Heart right ventricle (tissue), 16 donors: ENCODE measurements at regions not wholly inside any gene's neighbourhood (a gene's known extent, or its start where the extent isn't known, plus 50 kb on each side); places are given as distances from the start of the nearest gene placed in this dataset.

ENCODE experiments used
- ATAC-seq, 8 donors: fragments of 200-7000 bp; cut with Tn5 transposase; one replicate each; pipeline ENCODE4 v1.9.1; 2020; ENCODE audit warnings: mild to moderate bottlenecking in 8 of 8, moderate library complexity in 8 of 8, moderate number of reproducible peaks in 1 of 8
- DNase-seq, 2 donors: peaks; one replicate each; pipeline ENCODE4 v3.0.0-alpha.2; 2020
- H3K27ac ChIP-seq, 10 donors: fragments of 200-600 bp; sonication (generic) in 2 of 10; one replicate each; pipeline versions ENCODE4 v1.5.0 to v1.8.0; 2020 to 2022; ENCODE audit warnings: mild to moderate bottlenecking in 3 of 10
- H3K27me3 ChIP-seq, 7 donors: fragments of 200-600 bp; one replicate each; pipeline ENCODE4 v1.8.0; 2021 to 2022; ENCODE audit warnings: mild to moderate bottlenecking in 2 of 7
- H3K36me3 ChIP-seq, 9 donors: fragments of 200-600 bp; sonication (generic) in 1 of 9; one replicate each; pipeline versions ENCODE4 v1.5.0 to v1.8.0; 2020 to 2022; ENCODE audit warnings: mild to moderate bottlenecking in 2 of 9
- H3K4me1 ChIP-seq, 9 donors: fragments of 200-600 bp; sonication (generic) in 1 of 9; one replicate each; pipeline versions ENCODE4 v1.5.0 to v1.8.0; 2020 to 2022; ENCODE audit warnings: mild to moderate bottlenecking in 4 of 9
- H3K4me3 ChIP-seq, 10 donors: fragments of 200-600 bp; sonication (generic) in 2 of 10; one replicate each; pipeline versions ENCODE4 v1.5.0 to v1.8.0; 2020 to 2022; ENCODE audit warnings: mild to moderate bottlenecking in 7 of 10, moderate library complexity in 2 of 10
- H3K9me3 ChIP-seq, 11 donors: fragments of 200-600 bp in 10 of 11; sonication (generic) in 2 of 11; one replicate each; pipeline versions ENCODE4 v1.5.0 to v1.8.0; 2013 to 2022; ENCODE audit warnings: mild to moderate bottlenecking in 2 of 11, control low read depth in 1 of 11, moderate library complexity in 1 of 11
- CTCF ChIP-seq, 9 donors: fragments of 200-600 bp; sonication (generic) in 2 of 9; IDR thresholded peaks; one replicate each; pipeline versions ENCODE4 v1.5.0 to v1.8.0; 2021 to 2022; ENCODE audit warnings: antibody characterized with exemption in 9 of 9, mild to moderate bottlenecking in 5 of 9, moderate library complexity in 1 of 9
- WGBS, 2 donors: extraction: QIAGEN DNeasy Blood & Tissue Kit; methylation state at CpG; one replicate each; pipeline ENCODE4 v1.1.7; 2013; ENCODE audit warnings: inconsistent platforms in 1 of 2; 5-methylcytosine and 5-hydroxymethylcytosine counted together
- intact Hi-C, 10 donors: fragments of 100-400 bp; cut with DNase I; formaldehyde crosslinking; loops; one replicate each; pipeline versions ENCODE4 v1.11.1 to v1.14.2; 2022
- donor health status: Arrhythmogenic right ventricular cardiomyopathy.
- donor health status: ischemic (EF 13 %, LVEDD 7.1; RV severe dilation, severe dysfunction).
- donor health status: healthy with polysubstance abuse.
- donor health status: DM: no; HTN: yes; CAD: no.
- donor health status: DM: no; HTN: no; CAD: no.
- donor health status: ischemic (EF 25% LVEDD 6.9; RV normal size, moderate dysfunction).
- donor health status: ischemic (EF 25% LVEDD 5.7; RV mildly dilated, moderate dysfunction).
- donor health status: healthy.
- donor health status: DM: yes; HTN: yes; CAD: no.
- donor health status: Ischemic cardiomyopathy.
- donor health status: ischemic (EF 35%, LVEDD 5.7; RV mildly dilated, moderate dysfunction).
- donor health status: nonischemic (EF 11% LVEDD 7.7; RV severe dilation, severe dysfunction).
- donor health status: DM: yes; HTN: yes; CAD: no.
- donor health status: PGD.
- donor health status: ischemic (EF 29% LVEDD 5.4; RV normal size, mild dysfunction).
- donor health status: nonischemic (EF 23%, LVEDD 6.1; RV moderate dilation, normal function).

GRCh38 chr6:163842467-163842866 is 427.9 kb downstream of the QKI start:
- H3K4me1 ChIP-seq: peaks cover 0 to 25% (median 10%) of the 10 kb centered on the region in 9 donors
- DNase-seq (no peak), ATAC-seq (no peak)
- H3K9me3 ChIP-seq: peaks cover 0 to 8% (median 0%) of the 10 kb centered on the region in 11 donors
- intact Hi-C loops: no loop called here
- peak overlapping the region in 2 of 10 donors; percentile 54 to 69 for H3K27ac ChIP-seq
- H3K4me3 ChIP-seq: no peak overlapping the region
- no peaks in the 10 kb centered on the region for H3K27me3 ChIP-seq
- no peaks in the 10 kb centered on the region for H3K36me3 ChIP-seq
- no peak for TF ChIP-seq CTCF (IDR thresholded peaks at IDR 0.05)

GRCh38 chr6:163841733-163842132 is 427.2 kb downstream of the QKI start:
- no peaks in the 10 kb centered on the region for H3K36me3 ChIP-seq
- H3K4me1 ChIP-seq: peaks cover 0 to 32% (median 14%) of the 10 kb centered on the region in 9 donors
- no peak overlapping the region for H3K27ac ChIP-seq
- 92 to 95% methylated on average over 3 of the region's 3 CpGs for WGBS, 2 donors
- ATAC-seq (no peak), DNase-seq (no peak)
- H3K4me3 ChIP-seq: no peak overlapping the region
- H3K27me3 ChIP-seq: no peaks in the 10 kb centered on the region
- H3K9me3 ChIP-seq: peaks cover 0 to 8% (median 0%) of the 10 kb centered on the region in 11 donors
- no peak for TF ChIP-seq CTCF (IDR thresholded peaks at IDR 0.05)
- intact Hi-C loops: no loop called here

- WGBS, 2 donors: 47 to 85% methylated on average over 2 of the region's 2 CpGs
- DNase-seq (no peak), ATAC-seq (no peak)
- intact Hi-C loops: no loop called here
- peaks cover 0 to 8% (median 0%) of the 10 kb centered on the region in 11 donors for H3K9me3 ChIP-seq
- H3K36me3 ChIP-seq: no peaks in the 10 kb centered on the region
- peaks cover 0 to 36% (median 14%) of the 10 kb centered on the region in 9 donors for H3K4me1 ChIP-seq
- H3K27ac ChIP-seq: no peak overlapping the region
- TF ChIP-seq CTCF (IDR thresholded peaks at IDR 0.05): no peak
- H3K27me3 ChIP-seq: no peaks in the 10 kb centered on the region
- H3K4me3 ChIP-seq: no peak overlapping the region
Measured at GRCh38 chr6:163841326-163841725, 426.8 kb downstream of the QKI start.

- intact Hi-C loops: no loop called here
- TF ChIP-seq CTCF (IDR thresholded peaks at IDR 0.05): no peak
- no peak for ATAC-seq
- DNase-seq: no peak
- 84 to 91% methylated on average over 3 of the region's 3 CpGs for WGBS, 2 donors
- H3K4me3 ChIP-seq: no peak overlapping the region
- no peaks in the 10 kb centered on the region for H3K27me3 ChIP-seq
- H3K36me3 ChIP-seq: no peaks in the 10 kb centered on the region
- H3K9me3 ChIP-seq: peaks cover 0 to 8% (median 0%) of the 10 kb centered on the region in 11 donors
- H3K4me1 ChIP-seq: peaks cover 0 to 39% (median 14%) of the 10 kb centered on the region in 9 donors
- no peak overlapping the region for H3K27ac ChIP-seq
Measured at GRCh38 chr6:163840880-163841279, 426.4 kb downstream of the QKI start.
